ENCODE measurements at regions not wholly inside any gene's neighbourhood (a gene's known extent, or its start where the extent isn't known, plus 50 kb on each side); places are given as distances from the start of the nearest gene placed in this dataset.

DNA sequence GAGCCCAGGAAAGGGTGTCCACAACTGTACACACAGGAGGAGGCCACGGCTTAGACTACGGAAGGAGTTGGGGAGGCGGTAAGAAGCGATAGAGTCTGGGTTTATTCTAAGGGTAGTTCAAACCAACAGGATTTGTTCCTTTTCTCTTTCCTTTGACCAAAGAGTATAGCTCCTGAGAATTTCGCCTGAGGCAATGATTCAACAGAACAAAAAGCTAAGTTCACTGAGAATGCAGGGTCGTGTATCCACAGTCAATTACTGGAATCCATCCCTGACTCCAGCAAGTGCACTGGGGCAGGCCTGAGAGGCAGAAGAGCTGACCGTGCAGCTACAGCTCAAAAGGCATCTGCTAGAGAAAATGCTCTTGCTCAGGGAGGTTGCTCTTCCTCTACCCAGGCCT, 140.9 kb downstream of the TFCP2L1 start:
- TF ChIP-seq POLR2A (IDR thresholded peaks at IDR 0.05; ENCODE audit: extremely low read depth, insufficient read length) (no peak), MYC (IDR thresholded peaks at IDR 0.05; ENCODE audit: low read depth, low read length) (no peak)
- TF ChIP-seq, protein P1, sequence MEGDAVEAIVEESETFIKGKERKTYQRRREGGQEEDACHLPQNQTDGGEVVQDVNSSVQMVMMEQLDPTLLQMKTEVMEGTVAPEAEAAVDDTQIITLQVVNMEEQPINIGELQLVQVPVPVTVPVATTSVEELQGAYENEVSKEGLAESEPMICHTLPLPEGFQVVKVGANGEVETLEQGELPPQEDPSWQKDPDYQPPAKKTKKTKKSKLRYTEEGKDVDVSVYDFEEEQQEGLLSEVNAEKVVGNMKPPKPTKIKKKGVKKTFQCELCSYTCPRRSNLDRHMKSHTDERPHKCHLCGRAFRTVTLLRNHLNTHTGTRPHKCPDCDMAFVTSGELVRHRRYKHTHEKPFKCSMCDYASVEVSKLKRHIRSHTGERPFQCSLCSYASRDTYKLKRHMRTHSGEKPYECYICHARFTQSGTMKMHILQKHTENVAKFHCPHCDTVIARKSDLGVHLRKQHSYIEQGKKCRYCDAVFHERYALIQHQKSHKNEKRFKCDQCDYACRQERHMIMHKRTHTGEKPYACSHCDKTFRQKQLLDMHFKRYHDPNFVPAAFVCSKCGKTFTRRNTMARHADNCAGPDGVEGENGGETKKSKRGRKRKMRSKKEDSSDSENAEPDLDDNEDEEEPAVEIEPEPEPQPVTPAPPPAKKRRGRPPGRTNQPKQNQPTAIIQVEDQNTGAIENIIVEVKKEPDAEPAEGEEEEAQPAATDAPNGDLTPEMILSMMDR (IDR thresholded peaks at IDR 0.05; ENCODE audit: low read depth, low read length) = no peak
- TF ChIP-seq, protein P2, sequence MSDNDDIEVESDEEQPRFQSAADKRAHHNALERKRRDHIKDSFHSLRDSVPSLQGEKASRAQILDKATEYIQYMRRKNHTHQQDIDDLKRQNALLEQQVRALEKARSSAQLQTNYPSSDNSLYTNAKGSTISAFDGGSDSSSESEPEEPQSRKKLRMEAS (IDR thresholded peaks at IDR 0.05; ENCODE audit: low read depth, low read length) = no peak
- DNase-seq (ENCODE audit: low read depth) = no peak
- H3K4me3 ChIP-seq (ENCODE audit: low read depth, low read length) = no peak overlapping the region

DNA sequence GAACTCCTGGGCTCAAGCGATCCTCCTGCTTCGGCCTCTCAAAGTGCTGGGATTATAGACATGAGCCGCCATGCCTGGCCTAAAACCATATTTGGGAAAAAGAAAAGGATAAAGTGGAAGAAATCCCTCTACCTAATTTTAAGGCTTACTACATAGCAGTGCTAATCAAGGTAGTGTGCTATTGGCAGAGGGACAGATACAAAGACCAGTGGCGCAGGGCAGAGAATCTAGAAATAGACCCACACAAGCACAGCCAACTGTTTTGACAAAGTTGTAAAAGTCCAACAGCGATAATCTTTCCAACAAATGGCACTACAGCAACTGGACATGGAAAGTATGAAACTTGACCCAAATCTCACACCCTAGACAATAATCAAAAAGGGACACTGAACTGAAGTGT, 138.4 kb downstream of the TFCP2L1 start:
- no peak overlapping the region for H3K4me3 ChIP-seq (ENCODE audit: low read depth, low read length)
- TF ChIP-seq, protein P2 (IDR thresholded peaks at IDR 0.05; ENCODE audit: low read depth, low read length) = no peak
- TF ChIP-seq, protein P1 (IDR thresholded peaks at IDR 0.05; ENCODE audit: low read depth, low read length) = no peak
- TF ChIP-seq POLR2A (IDR thresholded peaks at IDR 0.05; ENCODE audit: extremely low read depth, insufficient read length) = no peak
- no peak for TF ChIP-seq MYC (IDR thresholded peaks at IDR 0.05; ENCODE audit: low read depth, low read length)
- DNase-seq (ENCODE audit: low read depth) = no peak

DNA sequence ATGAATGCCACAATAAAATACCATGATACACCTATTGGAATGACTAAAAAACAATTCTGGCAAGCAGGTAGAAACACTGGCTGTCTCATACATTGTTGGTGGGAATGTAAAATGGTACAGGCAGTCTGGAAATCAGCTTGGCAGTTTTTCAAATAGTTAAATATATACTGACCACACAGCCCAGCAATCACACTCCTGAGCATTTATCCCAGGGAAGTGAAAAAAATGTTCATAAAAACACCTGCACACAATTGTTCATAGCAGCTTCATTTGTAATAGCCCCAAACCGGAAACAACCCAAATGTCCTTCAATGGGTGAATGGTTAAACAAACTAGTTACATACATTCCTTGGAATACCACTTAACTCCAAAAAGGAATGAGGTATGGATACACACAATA, 137.2 kb downstream of the TFCP2L1 start:
- TF ChIP-seq, protein P2 (IDR thresholded peaks at IDR 0.05; ENCODE audit: low read depth, low read length) = no peak
- TF ChIP-seq, protein P1 (IDR thresholded peaks at IDR 0.05; ENCODE audit: low read depth, low read length) = no peak
- TF ChIP-seq POLR2A (IDR thresholded peaks at IDR 0.05; ENCODE audit: extremely low read depth, insufficient read length) (no peak), MYC (IDR thresholded peaks at IDR 0.05; ENCODE audit: low read depth, low read length) (no peak)
- H3K4me3 ChIP-seq (ENCODE audit: low read depth, low read length) = no peak overlapping the region
- DNase-seq (ENCODE audit: low read depth) = no peak

DNA sequence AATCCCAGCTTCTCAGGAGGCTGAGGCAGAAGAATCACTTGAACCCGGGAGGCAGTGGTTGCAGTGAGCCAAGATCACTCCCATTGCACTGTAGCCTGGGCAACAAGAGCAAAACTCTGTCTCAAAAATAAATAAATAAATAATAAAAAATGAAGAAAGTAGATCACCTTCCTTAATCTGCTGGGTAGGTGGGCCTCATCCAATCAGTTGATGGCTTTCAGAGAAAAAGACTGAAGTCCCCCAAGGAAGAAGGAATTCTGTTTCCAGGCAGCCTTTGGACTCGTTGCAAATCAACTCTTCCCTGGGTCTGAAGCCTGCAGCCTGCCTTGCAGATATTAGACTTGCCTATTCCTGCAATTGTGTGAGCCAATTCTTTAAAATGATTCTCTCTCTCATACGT, 136.5 kb downstream of the TFCP2L1 start:
- TF ChIP-seq, protein P2 (IDR thresholded peaks at IDR 0.05; ENCODE audit: low read depth, low read length) = no peak
- TF ChIP-seq, protein P1 (IDR thresholded peaks at IDR 0.05; ENCODE audit: low read depth, low read length) = no peak
- TF ChIP-seq POLR2A (IDR thresholded peaks at IDR 0.05; ENCODE audit: extremely low read depth, insufficient read length) (no peak), MYC (IDR thresholded peaks at IDR 0.05; ENCODE audit: low read depth, low read length) (no peak)
- DNase-seq (ENCODE audit: low read depth) = no peak
- H3K4me3 ChIP-seq (ENCODE audit: low read depth, low read length) = no peak overlapping the region

DNA sequence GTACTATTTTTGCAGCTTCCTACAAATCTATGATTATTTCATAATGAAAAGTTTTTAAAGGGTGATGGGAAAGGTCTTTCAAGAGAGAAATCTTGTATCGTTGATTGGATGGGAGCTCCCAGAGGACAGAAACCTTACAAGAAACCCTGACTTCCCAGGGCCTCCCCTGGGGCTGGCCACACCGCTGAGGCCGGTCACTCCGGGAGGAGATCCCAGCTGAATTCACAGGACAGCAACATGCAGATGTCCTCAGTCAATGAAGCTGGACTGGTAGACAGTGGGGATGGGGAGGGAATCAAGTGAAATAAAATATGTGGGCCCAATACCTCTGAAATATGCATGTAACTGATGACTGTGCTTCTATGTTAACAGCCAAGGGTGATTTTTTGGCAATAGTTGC, 135.6 kb downstream of the TFCP2L1 start:
- DNase-seq (ENCODE audit: low read depth) = no peak
- TF ChIP-seq POLR2A (IDR thresholded peaks at IDR 0.05; ENCODE audit: extremely low read depth, insufficient read length) (no peak), MYC (IDR thresholded peaks at IDR 0.05; ENCODE audit: low read depth, low read length) (no peak)
- TF ChIP-seq, protein P1 (IDR thresholded peaks at IDR 0.05; ENCODE audit: low read depth, low read length) = no peak
- TF ChIP-seq, protein P2 (IDR thresholded peaks at IDR 0.05; ENCODE audit: low read depth, low read length) = no peak
- H3K4me3 ChIP-seq (ENCODE audit: low read depth, low read length) = no peak overlapping the region

DNA sequence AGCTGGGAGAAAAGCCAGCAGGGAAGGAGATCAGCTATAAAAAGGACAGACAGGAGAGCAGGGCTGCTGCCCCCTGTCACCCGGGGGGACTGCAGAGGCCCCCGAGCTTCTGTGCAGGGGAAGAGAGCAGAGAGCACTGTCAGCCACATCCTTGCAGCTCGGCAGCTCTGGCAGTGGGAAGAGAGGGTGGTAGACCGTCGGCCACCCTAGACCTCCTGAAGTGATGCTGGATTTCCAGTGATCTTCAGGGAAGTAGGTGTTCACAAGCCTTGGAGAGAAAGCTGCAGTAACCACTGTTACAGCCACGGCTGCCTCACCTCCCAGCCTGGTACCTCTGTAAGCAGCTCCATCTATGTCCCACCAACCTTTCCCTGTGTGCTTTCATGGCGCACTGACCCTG, 134.9 kb downstream of the TFCP2L1 start:
- no peak overlapping the region for H3K4me3 ChIP-seq (ENCODE audit: low read depth, low read length)
- no peak for DNase-seq (ENCODE audit: low read depth)
- no peak for TF ChIP-seq POLR2A (IDR thresholded peaks at IDR 0.05; ENCODE audit: extremely low read depth, insufficient read length)
- TF ChIP-seq, protein P1 (IDR thresholded peaks at IDR 0.05; ENCODE audit: low read depth, low read length) = no peak
- TF ChIP-seq, protein P2 (IDR thresholded peaks at IDR 0.05; ENCODE audit: low read depth, low read length) = no peak
- TF ChIP-seq MYC (IDR thresholded peaks at IDR 0.05; ENCODE audit: low read depth, low read length) = no peak

Data from NB4 (cell line).